Common myeloid progenitor, CD34-positive (primary cell): ENCODE measurements at regions not wholly inside any gene's neighbourhood (a gene's known extent, or its start where the extent isn't known, plus 50 kb on each side); places are given as distances from the start of the nearest gene placed in this dataset.

Experiments
- CTCF ChIA-PET: fragments of 350-600 bp; sonication (Branson Sonifier 250); formaldehyde crosslinking; loops from one replicate; lab custom pipeline; 2021; ENCODE audit warnings: antibody characterized with exemption; lab: Charles Lee
- POLR2A ChIA-PET: fragments of 350-600 bp; sonication (Branson Sonifier 250); formaldehyde crosslinking; loops from one replicate; lab custom pipeline; 2021; ENCODE audit warnings: antibody characterized with exemption; lab: Charles Lee
- DNase-seq, 3 donors: peaks; one replicate each; pipeline versions ENCODE4 v3.0.0 to v3.0.0-alpha.2; 2013
- H3K27ac ChIP-seq, 2 experiments: 1 replicate in 1 of 2; 2 replicates in 1 of 2; pipeline ENCODE4 v1.7.0; 2013; ENCODE audit warnings: inconsistent platforms in 2 of 2, low read length in 2 of 2, mild to moderate bottlenecking in 2 of 2, low read depth in 1 of 2, moderate library complexity in 1 of 2; ENCODE audit not compliant: severe bottlenecking in 2 of 2, insufficient read depth in 1 of 2, poor library complexity in 1 of 2
- H3K27me3 ChIP-seq, 5 experiments: replicated peaks in 2 of 5; 1 replicate in 3 of 5; 2 replicates in 2 of 5; pipeline versions ENCODE4 v1.6.1 to v1.7.0; 2013; ENCODE audit warnings: low read length in 4 of 5, mild to moderate bottlenecking in 2 of 5, moderate library complexity in 2 of 5, inconsistent platforms in 1 of 5; ENCODE audit not compliant: insufficient read depth in 5 of 5, control insufficient read depth in 4 of 5
- H3K36me3 ChIP-seq, 4 experiments: 1 replicate in 2 of 4; 2 replicates in 2 of 4; pipeline versions ENCODE4 v1.6.1 to v1.7.0; 2013; ENCODE audit warnings: low read length in 3 of 4, control low read depth in 1 of 4, mild to moderate bottlenecking in 1 of 4; ENCODE audit not compliant: control insufficient read depth in 4 of 4, insufficient read depth in 4 of 4
- H3K4me1 ChIP-seq, 4 experiments: 1 replicate in 3 of 4; 2 replicates in 1 of 4; pipeline versions ENCODE4 v1.6.1 to v1.7.1; 2013; ENCODE audit warnings: low read length in 3 of 4, mild to moderate bottlenecking in 3 of 4, control low read depth in 1 of 4, inconsistent platforms in 1 of 4, moderate library complexity in 1 of 4; ENCODE audit not compliant: control insufficient read depth in 4 of 4, insufficient read depth in 4 of 4; ENCODE audit errors: control extremely low read depth in 1 of 4
- H3K4me3 ChIP-seq, 7 experiments: 1 replicate in 4 of 7; 2 replicates in 3 of 7; pipeline versions ENCODE4 v1.5.1 to v1.7.0; 2013; ENCODE audit warnings: mild to moderate bottlenecking in 7 of 7, low read length in 6 of 7, moderate library complexity in 6 of 7, inconsistent platforms in 2 of 7, low read depth in 2 of 7, control low read depth in 1 of 7; ENCODE audit not compliant: insufficient read depth in 4 of 7, control insufficient read depth in 1 of 7; ENCODE audit errors: extremely low read depth in 1 of 7
- H3K9me3 ChIP-seq, 5 experiments: 1 replicate in 4 of 5; 2 replicates in 1 of 5; pipeline versions ENCODE4 v1.6.1 to v1.7.1; 2013; ENCODE audit warnings: low read length in 4 of 5, mild to moderate bottlenecking in 2 of 5, inconsistent platforms in 1 of 5, low read depth in 1 of 5, moderate library complexity in 1 of 5; ENCODE audit not compliant: control insufficient read depth in 4 of 5, insufficient read depth in 2 of 5; ENCODE audit errors: control extremely low read depth in 1 of 5
- WGBS: methylation state at CpG from one replicate; pipeline ENCODE4 v1.1.5; 2013; ENCODE audit not compliant: insufficient coverage; 5-methylcytosine and 5-hydroxymethylcytosine counted together

GRCh38 chr5:117686926-117687325 lies 1112.3 kb upstream of the SEMA6A start:
- CTCF ChIA-PET = no interaction called here
- H3K27ac ChIP-seq = no peak overlapping the region
- H3K9me3 ChIP-seq = no peaks in the 10 kb centered on the region
- no peak overlapping the region for H3K4me3 ChIP-seq
- H3K4me1 ChIP-seq = no peaks in the 10 kb centered on the region
- POLR2A ChIA-PET = no interaction called here
- H3K27me3 ChIP-seq = no peaks in the 10 kb centered on the region
- DNase-seq = no peak
- 100% methylated on average over 3 of the region's 3 CpGs for WGBS
- H3K36me3 ChIP-seq = no peaks in the 10 kb centered on the region

- Histone ChIP-seq H3K4me3 (no peak overlapping the region), H3K36me3 (no peaks in the 10 kb centered on the region), H3K9me3 (no peaks in the 10 kb centered on the region), H3K27ac (no peak overlapping the region), H3K4me1 (no peaks in the 10 kb centered on the region), H3K27me3 (no peaks in the 10 kb centered on the region)
- ChIA-PET CTCF (no interaction called here), POLR2A (no interaction called here)
- WGBS = 100% methylated on average over 1 of the region's 2 CpGs
- no peak for DNase-seq
These were observed 1107.8 kb upstream of the SEMA6A start for GRCh38 chr5:117682416-117682815.

GRCh38 chr5:117681431-117682254 lies 1107.0 kb upstream of the SEMA6A start:
- Histone ChIP-seq H3K4me1 (no peaks in the 10 kb centered on the region), H3K27me3 (no peaks in the 10 kb centered on the region), H3K4me3 (no peak overlapping the region), H3K27ac (no peak overlapping the region), H3K9me3 (no peaks in the 10 kb centered on the region), H3K36me3 (no peaks in the 10 kb centered on the region)
- no peak for DNase-seq
- ChIA-PET POLR2A (no interaction called here), CTCF (no interaction called here)
- 92% methylated on average over 5 of the region's 6 CpGs for WGBS

GRCh38 chr5:117680426-117680825 lies 1105.8 kb upstream of the SEMA6A start:
- Histone ChIP-seq H3K27ac (no peak overlapping the region), H3K9me3 (no peaks in the 10 kb centered on the region), H3K4me3 (no peak overlapping the region), H3K27me3 (no peaks in the 10 kb centered on the region), H3K4me1 (no peaks in the 10 kb centered on the region), H3K36me3 (no peaks in the 10 kb centered on the region)
- POLR2A ChIA-PET = no interaction called here
- no peak for DNase-seq
- CTCF ChIA-PET = no interaction called here
- no CpG with 5 or more reads among the region's 1 CpG for WGBS

GRCh38 chr5:117679046-117679445 lies 1104.4 kb upstream of the SEMA6A start:
- Histone ChIP-seq H3K9me3 (no peaks in the 10 kb centered on the region), H3K4me1 (no peaks in the 10 kb centered on the region), H3K4me3 (no peak overlapping the region), H3K27ac (no peak overlapping the region), H3K27me3 (no peaks in the 10 kb centered on the region), H3K36me3 (no peaks in the 10 kb centered on the region)
- ChIA-PET POLR2A (no interaction called here), CTCF (no interaction called here)
- no peak for DNase-seq
- WGBS = 100% methylated on average over 1 of the region's 4 CpGs

- ChIA-PET CTCF (no interaction called here), POLR2A (no interaction called here)
- Histone ChIP-seq H3K4me3 (no peak overlapping the region), H3K27me3 (no peaks in the 10 kb centered on the region), H3K36me3 (no peaks in the 10 kb centered on the region), H3K4me1 (no peaks in the 10 kb centered on the region), H3K27ac (no peak overlapping the region), H3K9me3 (no peaks in the 10 kb centered on the region)
- 93% methylated on average over 3 of the region's 4 CpGs for WGBS
- no peak for DNase-seq
These were observed 1101.0 kb upstream of the SEMA6A start for GRCh38 chr5:117675646-117676045.

- ChIA-PET POLR2A (no interaction called here), CTCF (no interaction called here)
- no peaks in the 10 kb centered on the region for H3K27me3 ChIP-seq
- H3K4me3 ChIP-seq = no peak overlapping the region
- no peak overlapping the region for H3K27ac ChIP-seq
- no peaks in the 10 kb centered on the region for H3K36me3 ChIP-seq
- 89% methylated on average over 1 of the region's 1 CpG for WGBS
- H3K9me3 ChIP-seq = no peaks in the 10 kb centered on the region
- DNase-seq = no peak
- no peaks in the 10 kb centered on the region for H3K4me1 ChIP-seq
These were observed 1096.9 kb upstream of the SEMA6A start for GRCh38 chr5:117671551-117671950.
